AG04450 (cell line): ENCODE measurements at regions not wholly inside any gene's neighbourhood (a gene's known extent, or its start where the extent isn't known, plus 50 kb on each side); places are given as distances from the start of the nearest gene placed in this dataset.

Experiments used
- CTCF ChIA-PET: fragments of 300-600, 350-600 bp; formaldehyde crosslinking; extraction: SDS; loops from one replicate; lab custom pipeline; 2022; ENCODE audit warnings: antibody characterized with exemption, inconsistent platforms; lab: Charles Lee
- POLR2A ChIA-PET: fragments of 350-600 bp; formaldehyde crosslinking; extraction: SDS; loops from one replicate; lab custom pipeline; 2021; ENCODE audit warnings: antibody characterized with exemption, inconsistent platforms; lab: Yijun Ruan, JAX
- DNase-seq: peaks from one replicate; pipeline ENCODE4 v3.0.0-alpha.2; 2011; ENCODE audit warnings: low read depth, low spot score
- H3K27ac ChIP-seq: one replicate; pipeline ENCODE4 v1.5.1; 2012; ENCODE audit warnings: low read depth, low read length, control low read depth
- H3K27me3 ChIP-seq: one replicate; pipeline ENCODE4 v1.6.0; 2012; ENCODE audit warnings: low read length; ENCODE audit not compliant: control insufficient read depth, insufficient read depth
- H3K4me3 ChIP-seq: 2 replicates; pipeline ENCODE4 v1.5.1; 2011; ENCODE audit warnings: mild to moderate bottlenecking, low read depth, low read length, control low read depth
- H3K9me3 ChIP-seq: 2 replicates; pipeline ENCODE4 v1.5.1; 2012; ENCODE audit warnings: low read length; ENCODE audit not compliant: control insufficient read depth, insufficient read depth
- TF ChIP-seq, protein P1 (sequence below): IDR thresholded peaks from 2 replicates; pipeline ENCODE4 v1.5.1; 2011; ENCODE audit warnings: low read depth, low read length, control low read depth, inconsistent platforms

- TF ChIP-seq, protein P1, sequence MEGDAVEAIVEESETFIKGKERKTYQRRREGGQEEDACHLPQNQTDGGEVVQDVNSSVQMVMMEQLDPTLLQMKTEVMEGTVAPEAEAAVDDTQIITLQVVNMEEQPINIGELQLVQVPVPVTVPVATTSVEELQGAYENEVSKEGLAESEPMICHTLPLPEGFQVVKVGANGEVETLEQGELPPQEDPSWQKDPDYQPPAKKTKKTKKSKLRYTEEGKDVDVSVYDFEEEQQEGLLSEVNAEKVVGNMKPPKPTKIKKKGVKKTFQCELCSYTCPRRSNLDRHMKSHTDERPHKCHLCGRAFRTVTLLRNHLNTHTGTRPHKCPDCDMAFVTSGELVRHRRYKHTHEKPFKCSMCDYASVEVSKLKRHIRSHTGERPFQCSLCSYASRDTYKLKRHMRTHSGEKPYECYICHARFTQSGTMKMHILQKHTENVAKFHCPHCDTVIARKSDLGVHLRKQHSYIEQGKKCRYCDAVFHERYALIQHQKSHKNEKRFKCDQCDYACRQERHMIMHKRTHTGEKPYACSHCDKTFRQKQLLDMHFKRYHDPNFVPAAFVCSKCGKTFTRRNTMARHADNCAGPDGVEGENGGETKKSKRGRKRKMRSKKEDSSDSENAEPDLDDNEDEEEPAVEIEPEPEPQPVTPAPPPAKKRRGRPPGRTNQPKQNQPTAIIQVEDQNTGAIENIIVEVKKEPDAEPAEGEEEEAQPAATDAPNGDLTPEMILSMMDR, result no peak
- CTCF ChIA-PET, result no interaction called here
- Histone ChIP-seq H3K27me3 (no peaks in the 10 kb centered on the region), H3K9me3 (peaks cover 4% of the 10 kb centered on the region), H3K27ac (no peak overlapping the region), H3K4me3 (no peak overlapping the region)
- DNase-seq, result no peak
- POLR2A ChIA-PET, result no interaction called here
These were observed 505.9 kb upstream of the MANEA start for GRCh38 chr6:95071464-95071863.

DNA sequence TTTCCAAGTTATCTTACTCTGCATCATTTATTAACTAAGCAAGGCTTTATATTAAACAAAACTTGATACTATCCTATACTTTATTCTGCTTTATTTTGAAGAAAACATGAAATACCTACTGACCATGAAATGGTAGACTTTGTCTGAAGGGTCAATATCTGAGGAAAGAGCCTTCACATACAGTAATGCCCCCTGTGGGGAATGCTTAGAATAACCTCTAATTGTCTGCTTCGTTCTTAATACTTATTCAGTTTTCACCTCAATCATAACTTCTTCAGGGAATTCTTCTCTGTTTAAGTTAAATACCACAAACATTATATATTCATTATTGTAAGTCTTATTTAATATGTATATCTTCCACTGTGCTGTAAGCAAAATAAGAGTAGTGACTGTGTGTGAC is 498.9 kb upstream of the MANEA start:
- no peak overlapping the region for H3K27ac ChIP-seq
- H3K27me3 ChIP-seq, result no peaks in the 10 kb centered on the region
- ChIA-PET POLR2A (no interaction called here), CTCF (interaction anchor here (1.6 kb wide), 1 partner anchor 13 kb away, joined by 7 read pairs; no protein-coding TSS in a partner anchor)
- TF ChIP-seq, protein P1, result no peak
- H3K9me3 ChIP-seq, result peaks cover 2% of the 10 kb centered on the region; the same call in 1 of the 2 replicates
- H3K4me3 ChIP-seq, result no peak overlapping the region
- no peak for DNase-seq

DNA sequence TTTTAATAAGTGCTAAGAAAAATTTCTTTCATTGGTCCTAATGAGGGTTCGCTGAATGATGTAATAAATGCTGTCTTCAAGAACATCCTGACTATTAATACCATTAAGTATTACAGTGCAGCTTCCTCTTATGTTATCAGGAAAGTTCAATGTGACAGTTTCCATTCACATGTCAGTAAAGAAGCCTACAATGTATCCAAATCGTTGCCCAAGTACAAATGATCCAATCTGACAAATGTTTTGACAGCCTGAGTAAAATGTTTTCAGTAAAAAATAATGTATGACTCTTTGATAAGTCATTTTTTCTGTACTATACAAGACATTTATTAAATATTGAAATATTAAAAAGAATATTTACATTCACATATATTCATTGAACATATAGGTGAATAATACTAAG is 496.1 kb upstream of the MANEA start:
- TF ChIP-seq, protein P1, result no peak
- Histone ChIP-seq H3K9me3 (peaks cover 10% of the 10 kb centered on the region; the same call in 1 of the 2 replicates), H3K4me3 (no peak overlapping the region), H3K27ac (no peak overlapping the region), H3K27me3 (no peaks in the 10 kb centered on the region)
- DNase-seq, result no peak
- CTCF ChIA-PET, result no interaction called here
- POLR2A ChIA-PET, result no interaction called here

DNA sequence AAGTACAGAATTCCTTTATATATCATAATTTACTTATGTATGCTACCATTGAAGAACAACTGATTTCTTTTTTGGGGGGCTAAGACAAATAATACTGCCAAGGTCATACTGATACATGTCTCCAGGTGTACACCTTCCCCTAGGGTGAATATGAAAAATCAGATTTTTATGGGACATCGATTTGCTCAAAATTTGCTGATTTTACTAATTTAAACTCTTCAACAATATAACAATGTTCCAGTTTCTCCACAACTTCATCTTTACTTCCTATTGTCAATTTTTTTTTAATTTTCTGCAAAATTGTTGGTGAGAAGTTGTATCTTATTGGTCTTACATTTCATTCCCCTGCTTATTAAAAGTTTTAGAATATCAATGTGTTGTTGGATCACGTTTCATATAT is 495.4 kb upstream of the MANEA start:
- CTCF ChIA-PET, result no interaction called here
- H3K27me3 ChIP-seq, result no peaks in the 10 kb centered on the region
- TF ChIP-seq, protein P1, result no peak
- no peak overlapping the region for H3K4me3 ChIP-seq
- POLR2A ChIA-PET, result no interaction called here
- peaks cover 10% of the 10 kb centered on the region; the same call in 1 of the 2 replicates for H3K9me3 ChIP-seq
- DNase-seq, result no peak
- no peak overlapping the region for H3K27ac ChIP-seq

GRCh38 chr6:95083506-95083905 is 493.8 kb upstream of the MANEA start:
- Histone ChIP-seq H3K4me3 (no peak overlapping the region), H3K27ac (no peak overlapping the region), H3K27me3 (no peaks in the 10 kb centered on the region), H3K9me3 (peaks cover 10% of the 10 kb centered on the region; the same call in 1 of the 2 replicates)
- TF ChIP-seq, protein P1, result no peak
- CTCF ChIA-PET, result no interaction called here
- DNase-seq, result no peak
- POLR2A ChIA-PET, result no interaction called here
